ENCODE measurements at regions not wholly inside any gene's neighbourhood (a gene's known extent, or its start where the extent isn't known, plus 50 kb on each side); places are given as distances from the start of the nearest gene placed in this dataset.

DNA sequence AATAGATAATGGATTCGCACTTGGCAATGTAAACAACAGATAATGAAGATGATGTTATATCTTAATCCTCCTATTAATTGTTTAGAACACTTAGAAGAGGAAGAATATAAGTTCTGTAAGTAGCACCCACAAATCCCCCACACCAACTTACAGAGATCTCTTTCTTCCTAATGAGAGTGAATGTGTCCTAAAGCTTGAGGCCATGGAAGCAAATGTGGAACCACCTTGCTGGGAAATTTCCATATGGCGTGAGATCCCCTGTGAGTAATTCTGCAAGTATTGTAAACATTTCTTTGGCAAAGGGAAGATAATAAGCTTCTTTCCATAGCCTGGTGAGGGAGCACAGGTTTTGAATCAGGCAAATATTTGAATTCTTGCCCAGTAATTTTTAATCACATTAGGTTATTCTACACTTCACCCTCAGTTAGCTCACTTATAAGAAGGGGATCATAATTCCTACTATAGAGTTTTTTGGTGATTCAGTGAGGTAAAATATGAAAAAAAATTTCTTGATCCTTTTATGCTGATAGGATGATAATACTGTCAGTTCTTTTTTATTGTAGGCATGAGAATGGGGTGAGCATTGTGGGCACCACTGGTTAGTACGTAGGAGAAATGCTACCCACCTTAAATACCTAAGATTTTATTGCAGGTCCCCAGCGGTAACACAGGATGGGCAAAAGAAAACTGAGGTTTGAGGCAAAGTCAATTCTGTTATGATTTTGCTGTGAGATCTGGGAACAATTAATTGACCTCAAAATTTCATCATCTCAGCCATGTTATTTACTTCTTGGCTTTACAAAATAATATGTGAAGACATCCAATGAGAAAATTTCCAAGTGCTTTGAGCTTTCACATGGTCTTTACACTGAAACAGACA, 574.8 kb downstream of the PSAT1 start:
- DNase-seq (ENCODE audit: low spot score) = no peak
- in situ Hi-C loops (cut with MboI; ENCODE audit: low sequenced_read_pairs, unreplicated experiment) = no loop called here

GRCh38 chr9:78874061-78874460, 577.1 kb downstream of the PSAT1 start:
- in situ Hi-C loops (cut with MboI; ENCODE audit: low sequenced_read_pairs, unreplicated experiment) = no loop called here
- DNase-seq (ENCODE audit: low spot score) = no peak
- TF ChIP-seq, protein P1, sequence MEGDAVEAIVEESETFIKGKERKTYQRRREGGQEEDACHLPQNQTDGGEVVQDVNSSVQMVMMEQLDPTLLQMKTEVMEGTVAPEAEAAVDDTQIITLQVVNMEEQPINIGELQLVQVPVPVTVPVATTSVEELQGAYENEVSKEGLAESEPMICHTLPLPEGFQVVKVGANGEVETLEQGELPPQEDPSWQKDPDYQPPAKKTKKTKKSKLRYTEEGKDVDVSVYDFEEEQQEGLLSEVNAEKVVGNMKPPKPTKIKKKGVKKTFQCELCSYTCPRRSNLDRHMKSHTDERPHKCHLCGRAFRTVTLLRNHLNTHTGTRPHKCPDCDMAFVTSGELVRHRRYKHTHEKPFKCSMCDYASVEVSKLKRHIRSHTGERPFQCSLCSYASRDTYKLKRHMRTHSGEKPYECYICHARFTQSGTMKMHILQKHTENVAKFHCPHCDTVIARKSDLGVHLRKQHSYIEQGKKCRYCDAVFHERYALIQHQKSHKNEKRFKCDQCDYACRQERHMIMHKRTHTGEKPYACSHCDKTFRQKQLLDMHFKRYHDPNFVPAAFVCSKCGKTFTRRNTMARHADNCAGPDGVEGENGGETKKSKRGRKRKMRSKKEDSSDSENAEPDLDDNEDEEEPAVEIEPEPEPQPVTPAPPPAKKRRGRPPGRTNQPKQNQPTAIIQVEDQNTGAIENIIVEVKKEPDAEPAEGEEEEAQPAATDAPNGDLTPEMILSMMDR (IDR thresholded peaks at IDR 0.05; ENCODE audit: borderline replicate concordance, control extremely low read depth, extremely low read depth, insufficient read depth, missing control alignments) = no peak

More for the DNA sequence above, 574.8 kb downstream of the PSAT1 start:
- TF ChIP-seq, protein P1 (IDR thresholded peaks at IDR 0.05; ENCODE audit: borderline replicate concordance, control extremely low read depth, extremely low read depth, insufficient read depth, missing control alignments) = no peak

DNA sequence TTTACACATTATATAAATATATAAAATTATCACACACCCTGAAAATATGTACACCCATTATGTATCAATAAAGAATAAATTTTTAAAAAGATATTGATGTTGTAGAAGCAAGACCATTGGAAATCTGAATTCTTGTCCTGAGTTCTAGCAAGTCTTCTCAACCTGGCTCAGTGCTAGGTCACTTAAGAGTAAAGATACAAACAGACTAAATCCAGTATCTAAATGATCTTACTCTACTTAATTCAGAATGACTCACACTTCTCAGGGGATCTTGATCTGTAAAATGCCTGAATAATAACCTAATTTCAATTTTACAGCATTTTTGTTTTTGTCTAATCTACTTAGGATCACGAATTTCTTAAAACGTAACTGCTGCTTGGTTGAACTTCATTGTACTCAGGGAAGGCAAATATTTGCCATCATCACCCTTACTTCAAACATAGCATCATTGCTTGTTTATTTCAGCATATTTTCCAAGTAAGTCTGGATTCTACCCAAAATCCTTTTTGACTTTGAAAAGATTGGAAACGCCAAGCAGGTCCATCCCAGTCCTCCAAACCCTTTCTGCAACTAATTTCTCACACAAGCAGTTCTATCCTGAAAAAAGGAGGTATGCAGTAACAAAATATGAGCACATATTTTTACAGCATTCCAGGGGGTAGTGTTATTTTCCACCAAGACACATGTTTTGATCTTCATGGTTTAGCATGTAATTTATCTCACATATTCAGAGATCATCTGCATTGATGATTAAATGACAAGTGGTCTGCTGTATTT, 582.6 kb downstream of the PSAT1 start:
- TF ChIP-seq, protein P1 (IDR thresholded peaks at IDR 0.05; ENCODE audit: borderline replicate concordance, control extremely low read depth, extremely low read depth, insufficient read depth, missing control alignments) = no peak
- no peak for DNase-seq (ENCODE audit: low spot score)
- in situ Hi-C loops (cut with MboI; ENCODE audit: low sequenced_read_pairs, unreplicated experiment) = no loop called here

DNA sequence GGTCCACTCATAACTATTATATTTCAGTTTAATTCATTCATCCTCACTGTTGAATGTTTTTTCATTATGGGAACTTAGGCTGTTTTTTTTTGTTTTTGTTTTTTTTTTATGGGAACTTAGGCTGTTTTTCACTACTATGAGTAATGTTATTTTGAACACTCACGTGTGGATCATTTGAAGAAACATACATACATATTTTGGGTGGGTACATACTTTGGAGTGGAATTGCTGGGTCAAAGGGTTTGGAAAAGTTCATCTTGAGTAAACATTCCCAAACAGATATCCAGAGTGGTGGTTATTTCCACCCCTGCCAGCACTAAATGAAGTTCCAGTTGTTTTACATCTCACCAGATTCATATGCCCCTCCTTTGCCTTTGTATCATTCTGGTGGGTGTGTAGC, 584.4 kb downstream of the PSAT1 start:
- in situ Hi-C loops (cut with MboI; ENCODE audit: low sequenced_read_pairs, unreplicated experiment) = no loop called here
- DNase-seq (ENCODE audit: low spot score) = no peak
- TF ChIP-seq, protein P1 (IDR thresholded peaks at IDR 0.05; ENCODE audit: borderline replicate concordance, control extremely low read depth, extremely low read depth, insufficient read depth, missing control alignments) = no peak

GRCh38 chr9:78882481-78882880, 585.6 kb downstream of the PSAT1 start:
- DNase-seq (ENCODE audit: low spot score) = no peak
- in situ Hi-C loops (cut with MboI; ENCODE audit: low sequenced_read_pairs, unreplicated experiment) = no loop called here
- TF ChIP-seq, protein P1 (IDR thresholded peaks at IDR 0.05; ENCODE audit: borderline replicate concordance, control extremely low read depth, extremely low read depth, insufficient read depth, missing control alignments) = no peak

DNA sequence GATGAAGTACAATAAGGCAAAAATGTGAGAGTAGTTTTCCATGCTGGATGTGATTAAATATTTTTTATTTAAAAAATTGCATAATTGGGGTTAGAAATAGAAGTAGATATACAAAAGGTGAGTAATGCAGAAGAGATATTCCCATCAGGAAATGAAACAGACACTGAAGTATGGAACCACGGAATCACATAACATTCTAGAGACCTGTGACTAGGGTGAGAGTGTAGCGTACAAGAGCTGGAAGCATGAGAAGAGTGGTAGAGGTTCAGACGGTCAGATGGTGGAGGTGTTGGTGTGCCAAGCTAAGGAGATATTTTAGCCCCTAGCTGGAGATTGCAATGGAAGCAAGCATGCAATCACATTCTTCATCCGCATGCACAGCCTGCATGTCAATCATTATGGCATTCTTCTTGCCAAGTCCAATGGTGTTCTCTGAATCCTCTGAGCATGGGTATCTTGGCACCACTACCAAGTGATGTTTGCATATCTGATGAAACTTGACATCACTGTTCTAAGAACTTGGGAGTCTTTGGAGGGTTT, 587.8 kb downstream of the PSAT1 start:
- DNase-seq (ENCODE audit: low spot score) = no peak
- in situ Hi-C loops (cut with MboI; ENCODE audit: low sequenced_read_pairs, unreplicated experiment) = no loop called here
- TF ChIP-seq, protein P1 (IDR thresholded peaks at IDR 0.05; ENCODE audit: borderline replicate concordance, control extremely low read depth, extremely low read depth, insufficient read depth, missing control alignments) = no peak
